Activated CD4-positive, CD25-positive, alpha-beta regulatory T cell treated with anti-CD3 and anti-CD28 coated beads, Interleukin-2, amount 50 U/mL, for 72 hours (primary cell): ENCODE measurements at regions not wholly inside any gene's neighbourhood (a gene's known extent, or its start where the extent isn't known, plus 50 kb on each side); places are given as distances from the start of the nearest gene placed in this dataset.
"Not testable (repeated sequence)": the region's sequence is repeated elsewhere in the genome, so short reads cannot be mapped to it uniquely, and the experiment has no call there.

Experiments
- DNase-seq: peaks from one replicate; pipeline ENCODE4 v3.0.0; 2021

GRCh38 chr10:130352291-130352645 lies 216.1 kb downstream of the GLRX3 start:
- no peak for DNase-seq

DNA sequence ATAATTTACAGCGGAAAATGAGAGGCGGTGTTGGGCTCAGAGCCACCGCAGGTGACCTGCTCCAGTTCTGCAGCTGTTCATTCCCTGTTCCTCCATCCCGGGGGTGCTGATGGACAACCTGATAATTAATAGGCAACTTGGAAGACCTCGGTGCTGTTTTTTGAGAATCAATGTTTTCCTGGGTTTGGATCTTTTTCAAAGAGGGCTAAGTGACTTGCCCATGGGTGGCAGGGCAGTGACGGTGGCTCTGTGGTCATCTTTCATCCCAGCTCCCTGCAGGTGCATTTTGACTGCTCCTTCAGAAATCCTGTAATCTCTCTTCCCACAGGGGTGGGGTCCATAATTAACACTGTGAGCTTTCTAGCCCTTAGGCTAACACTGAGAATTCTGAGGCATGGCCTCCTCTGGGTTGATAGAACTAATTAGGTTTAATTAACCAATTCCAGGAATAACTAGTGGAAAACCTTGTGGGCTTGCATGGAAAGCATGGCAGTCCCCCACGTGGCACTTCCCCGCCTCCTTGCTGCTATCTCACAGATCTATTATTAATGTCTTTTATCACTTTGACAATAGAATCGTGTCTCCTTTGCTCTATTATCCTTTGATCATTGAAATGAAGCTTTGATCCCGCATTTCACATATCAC lies 217.9 kb downstream of the GLRX3 start:
- DNase-seq = no peak

DNA sequence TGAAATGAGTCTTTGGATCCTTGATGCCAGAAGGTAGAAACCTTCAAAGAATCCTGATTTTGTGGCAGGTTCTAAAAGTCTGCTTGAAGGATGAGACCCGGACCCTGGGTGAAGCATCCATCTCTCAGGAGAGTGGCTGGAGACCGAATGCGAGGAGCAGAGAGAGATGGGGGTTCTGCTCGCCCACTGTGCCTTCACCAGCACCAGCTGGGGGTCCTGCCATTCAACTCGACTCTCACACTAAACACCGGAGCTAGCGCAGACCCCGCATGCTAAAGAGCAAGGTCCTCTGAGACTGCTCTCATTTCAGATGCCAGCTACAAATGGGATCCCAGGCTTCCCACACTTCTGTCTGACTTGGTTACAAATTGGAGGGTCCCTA lies 218.4 kb downstream of the GLRX3 start:
- DNase-seq = no peak

DNA sequence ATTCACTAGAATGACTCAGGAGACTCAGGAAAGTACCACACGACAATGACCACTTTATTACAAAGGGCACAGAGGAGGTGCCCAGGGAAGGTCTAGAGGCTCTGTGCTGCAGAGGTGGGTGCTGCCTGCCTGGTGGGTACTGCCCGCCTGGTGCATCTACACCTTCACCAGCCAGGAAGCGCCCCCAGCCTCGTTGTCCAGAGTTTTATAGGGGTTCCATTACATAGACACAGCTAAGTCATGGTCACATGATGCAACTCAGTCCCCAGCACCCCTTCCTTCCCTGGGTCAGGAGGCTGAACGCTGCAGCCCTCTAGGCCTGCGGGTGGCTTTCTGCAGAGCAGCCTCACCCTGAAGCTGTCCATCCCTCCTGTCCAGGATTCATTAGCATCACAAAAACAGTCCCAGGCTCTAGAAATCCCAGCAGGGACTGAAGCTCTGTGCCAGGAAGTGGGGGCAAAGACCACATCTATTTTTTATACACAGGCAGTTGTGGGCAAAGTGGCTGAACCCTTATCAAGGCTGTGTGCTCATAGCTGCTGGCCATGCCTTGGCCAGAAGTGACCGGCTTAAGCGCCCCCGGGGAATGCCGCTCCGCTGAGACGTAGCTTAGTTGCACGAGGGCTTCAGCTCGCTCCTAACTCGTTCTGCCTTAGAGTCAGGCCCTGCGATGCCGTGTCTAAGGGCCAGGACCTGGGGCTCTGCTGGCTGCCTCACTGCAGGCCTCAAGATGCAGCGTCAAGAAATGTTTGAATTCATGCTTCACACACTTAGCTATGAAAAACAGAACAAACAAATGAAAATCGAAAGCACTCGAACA lies 219.0 kb downstream of the GLRX3 start:
- no peak for DNase-seq

DNA sequence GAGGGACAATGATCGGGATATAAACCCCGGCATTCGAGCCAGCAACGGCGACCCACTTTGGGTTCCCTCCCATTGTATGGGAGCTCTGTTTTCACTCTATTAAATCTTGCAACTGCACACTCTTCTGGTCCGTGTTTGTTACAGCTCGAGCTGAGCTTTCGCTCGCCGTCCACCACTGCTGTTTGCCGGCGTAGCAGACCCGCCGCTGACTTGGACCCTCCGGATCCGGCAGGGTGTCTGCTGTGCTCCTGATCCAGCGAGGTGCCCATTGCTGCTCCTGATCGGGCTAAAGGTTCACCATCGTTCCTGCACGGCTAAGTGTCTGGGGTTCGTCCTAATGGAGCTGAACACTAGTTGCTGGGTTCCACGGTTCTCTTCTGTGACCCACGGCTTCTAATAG lies 220.2 kb downstream of the GLRX3 start:
- not testable (repeated sequence) for DNase-seq

DNA sequence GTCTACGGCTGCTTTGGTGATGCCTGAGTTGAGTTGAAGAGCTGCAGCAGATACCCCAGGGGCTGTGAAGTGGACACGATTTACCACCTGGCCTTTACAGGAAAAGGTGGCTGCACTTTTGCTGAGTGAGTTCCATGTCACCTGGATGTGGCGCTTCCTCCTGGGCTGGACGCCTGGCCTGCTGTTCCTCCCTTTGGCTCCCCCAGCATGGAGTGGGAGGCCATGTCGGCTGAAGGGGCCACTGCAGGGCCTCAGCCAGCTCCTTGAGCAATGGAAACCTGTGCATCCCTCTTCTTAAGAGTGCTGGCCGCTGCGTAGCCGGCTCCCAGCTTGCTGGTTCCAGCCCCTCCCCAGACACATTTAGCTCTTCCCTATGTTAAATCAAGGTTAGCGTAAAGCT lies 221.0 kb downstream of the GLRX3 start:
- DNase-seq = no peak

- no peak for DNase-seq
Observed at GRCh38 chr10:130357951-130358350, 221.8 kb downstream of the GLRX3 start.

GRCh38 chr10:130358981-130359650 lies 222.9 kb downstream of the GLRX3 start:
- no peak for DNase-seq

GRCh38 chr10:130359711-130360110 lies 223.5 kb downstream of the GLRX3 start:
- no peak for DNase-seq

- DNase-seq = no peak
Observed at GRCh38 chr10:130360826-130361311, 224.7 kb downstream of the GLRX3 start.

DNA sequence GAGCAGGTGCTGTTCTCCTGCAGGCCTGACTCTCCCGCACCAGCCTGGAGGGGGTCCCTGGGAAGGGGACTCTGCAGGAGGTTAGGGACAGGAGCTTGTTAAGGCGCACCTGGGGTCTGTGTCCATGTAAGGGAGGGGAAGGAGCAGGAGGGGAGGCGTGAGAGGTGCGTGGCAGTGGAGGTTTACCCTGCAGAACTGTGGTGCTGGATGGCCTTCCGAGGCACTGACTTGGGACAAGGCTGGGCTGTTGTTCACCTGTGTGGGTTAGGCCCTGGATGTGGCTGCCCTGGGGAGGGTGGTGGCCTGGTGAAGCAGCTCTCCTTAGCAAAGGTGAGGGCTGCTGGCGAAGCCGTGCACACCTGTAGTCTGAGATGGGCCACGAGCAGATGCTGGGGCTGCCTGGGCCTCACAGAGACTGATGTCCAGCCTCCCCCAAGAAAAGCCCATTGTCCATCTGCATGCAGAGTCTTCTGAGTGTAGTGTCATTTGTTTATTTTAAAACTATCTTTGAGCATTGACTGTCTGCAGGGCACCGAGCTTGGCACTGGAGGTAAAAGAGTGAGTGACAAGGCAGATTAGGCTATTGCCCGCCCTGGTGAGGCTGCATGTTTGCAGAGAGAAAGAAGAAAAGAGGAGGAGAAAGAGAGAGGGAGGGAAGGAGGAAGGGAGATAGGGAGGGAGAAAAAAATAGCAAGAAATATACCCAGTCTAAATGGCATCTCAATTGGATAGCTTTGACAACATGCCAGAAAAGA lies 225.3 kb downstream of the GLRX3 start:
- no peak for DNase-seq

DNA sequence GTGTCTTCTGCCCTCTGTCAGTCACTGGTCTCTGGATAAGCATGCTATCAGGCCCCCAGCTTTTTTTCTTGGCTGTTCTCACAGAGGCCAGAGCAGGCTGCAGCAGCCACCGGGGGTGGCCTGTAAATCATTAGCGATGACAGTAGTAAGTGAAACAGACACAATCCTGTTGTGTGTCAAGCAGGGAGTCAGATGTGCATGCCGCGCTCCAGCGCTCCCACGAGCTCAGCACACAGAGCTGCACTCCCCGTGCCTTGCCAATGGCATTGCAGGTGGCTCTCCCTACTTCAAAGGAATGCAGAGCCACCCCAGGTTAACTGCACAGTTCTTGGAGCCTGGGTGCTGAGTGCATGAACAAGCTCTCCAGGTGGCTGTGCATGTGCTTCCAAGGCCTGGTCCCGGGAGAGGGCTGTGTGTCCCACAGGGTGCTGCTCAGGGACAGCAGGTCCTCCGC lies 226.1 kb downstream of the GLRX3 start:
- no peak for DNase-seq

GRCh38 chr10:130363051-130363450 lies 226.9 kb downstream of the GLRX3 start:
- no peak for DNase-seq

DNA sequence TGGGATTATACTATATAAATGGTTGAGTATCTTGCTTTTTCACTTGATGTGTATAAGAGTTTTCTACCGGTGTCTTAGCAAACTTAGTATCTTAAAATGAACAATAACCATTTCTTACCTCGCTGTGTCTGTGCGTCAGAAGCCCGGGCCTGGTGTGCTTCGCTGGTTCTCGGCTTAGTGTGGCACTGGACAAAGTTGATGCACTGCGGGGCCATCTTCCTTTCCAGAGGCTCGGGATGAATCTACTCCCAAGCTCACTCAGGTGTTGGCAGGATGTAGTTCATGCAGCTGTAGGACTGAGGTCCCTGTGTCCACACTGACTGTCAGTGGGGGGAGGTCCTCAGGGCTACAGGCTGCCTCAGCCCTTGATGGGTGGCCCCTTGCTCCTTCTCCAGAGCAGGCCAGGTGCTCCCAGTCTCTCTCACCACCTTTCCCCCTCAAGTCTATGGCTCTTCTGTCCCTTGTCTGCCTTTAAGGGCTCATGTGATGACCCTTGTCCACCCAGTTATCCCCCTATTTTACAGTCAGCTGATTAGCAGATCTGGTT lies 227.8 kb downstream of the GLRX3 start:
- DNase-seq = no peak

- no peak for DNase-seq
Observed at GRCh38 chr10:130364631-130365411, 228.6 kb downstream of the GLRX3 start.

DNA sequence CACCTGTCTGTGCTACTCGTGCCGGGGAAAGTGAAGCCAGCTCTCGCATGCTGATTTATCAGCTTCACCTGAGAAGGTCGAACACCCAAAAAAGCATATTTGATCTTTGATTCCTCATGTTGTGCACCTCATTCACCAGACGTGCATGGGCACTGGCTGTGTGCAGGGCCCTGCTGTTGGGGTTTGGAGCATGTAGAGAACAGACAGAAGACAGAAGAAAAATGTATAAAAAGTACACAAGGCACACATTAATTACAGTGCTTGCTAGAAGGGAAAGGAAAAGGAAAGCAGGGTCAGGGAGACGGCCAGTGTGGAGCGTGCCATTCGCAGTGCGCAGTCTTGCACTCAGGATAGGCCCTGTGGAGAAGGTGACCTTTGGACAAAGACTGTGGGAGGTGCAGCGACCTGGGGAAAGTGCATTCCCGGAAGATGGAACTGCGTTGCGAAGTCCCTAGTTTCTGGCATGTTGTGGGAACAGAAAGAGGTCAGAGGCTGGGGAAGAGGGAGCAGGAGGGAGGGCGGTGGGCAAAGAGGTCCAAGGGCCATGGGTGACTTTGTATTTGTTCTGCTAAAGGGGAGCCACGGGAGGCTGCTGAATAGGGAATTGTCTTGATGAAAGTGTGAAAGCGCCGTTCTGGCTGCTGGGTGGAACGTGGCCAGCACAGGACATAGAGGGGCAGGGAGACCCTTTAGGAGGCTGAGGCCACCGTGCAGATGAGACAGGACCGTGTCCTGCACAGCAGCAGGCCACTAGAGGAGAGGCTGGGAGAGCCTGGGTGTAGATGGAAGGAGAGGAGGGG lies 232.8 kb downstream of the GLRX3 start:
- no peak for DNase-seq

DNA sequence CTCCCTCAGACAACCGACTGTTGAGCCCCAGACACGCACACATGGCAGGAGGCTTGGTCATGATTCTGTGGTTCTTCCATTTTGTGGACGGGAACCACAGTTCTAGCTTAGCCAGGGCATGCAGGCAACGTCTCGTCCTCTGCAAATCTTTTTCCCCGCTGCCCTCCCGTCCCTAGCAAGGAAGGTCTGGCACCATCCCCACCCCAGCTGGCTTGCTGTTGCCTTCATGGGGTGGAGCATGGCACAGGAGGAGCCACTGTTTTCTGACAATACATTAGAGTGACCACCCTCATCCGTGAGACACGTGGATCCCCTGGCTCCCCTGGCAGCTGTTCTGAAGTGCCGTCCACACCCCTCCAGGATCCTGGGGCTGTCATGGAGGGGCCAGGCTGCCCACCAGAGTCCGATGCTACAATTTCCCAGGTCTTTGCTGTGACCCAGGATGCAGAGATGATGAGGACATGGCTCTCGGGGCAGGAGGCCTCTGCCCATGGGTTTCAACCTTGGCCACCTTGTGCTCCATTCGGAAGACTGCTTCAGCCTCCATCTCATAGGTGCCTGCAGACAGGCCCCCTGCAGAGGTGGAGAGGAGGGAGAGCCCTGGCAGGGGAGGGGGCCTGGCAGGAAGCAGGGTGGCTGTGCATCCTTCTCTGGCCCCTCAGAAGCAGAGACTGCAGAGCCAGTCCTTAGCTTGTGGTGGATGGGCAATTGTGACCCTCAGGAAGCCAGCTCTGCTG lies 233.6 kb downstream of the GLRX3 start:
- no peak for DNase-seq

- DNase-seq = no peak
Observed at GRCh38 chr10:130370721-130371120, 234.5 kb downstream of the GLRX3 start.

- DNase-seq = no peak
Observed at GRCh38 chr10:130371156-130371555, 235.0 kb downstream of the GLRX3 start.

DNA sequence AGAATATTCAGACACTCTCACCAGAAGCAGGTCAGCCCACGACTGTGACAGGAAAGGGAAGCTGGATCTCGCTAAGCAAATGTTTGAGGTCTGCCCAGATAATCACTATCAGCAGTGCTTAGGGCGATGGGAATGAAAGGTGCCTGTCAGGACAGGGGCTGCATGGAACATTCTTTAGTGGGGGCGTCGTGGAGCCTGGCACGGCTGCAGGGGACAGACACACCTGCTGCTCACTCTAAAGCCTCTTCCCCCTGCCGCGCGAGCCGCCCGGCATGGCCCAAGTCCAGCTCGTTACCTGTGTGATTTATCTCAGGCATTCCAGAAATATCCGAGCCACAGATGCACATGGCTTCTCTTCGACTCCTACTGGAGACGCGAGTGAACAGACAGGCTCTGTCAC lies 235.5 kb downstream of the GLRX3 start:
- DNase-seq = no peak
